ACC112 (cell line): ENCODE measurements at regions not wholly inside any gene's neighbourhood (a gene's known extent, or its start where the extent isn't known, plus 50 kb on each side); places are given as distances from the start of the nearest gene placed in this dataset.

Source experiments
- H2AFZ ChIP-seq: fragments of 200-600 bp; sonication (generic); one replicate; pipeline ENCODE4 v1.6.0; 2017; ENCODE audit warnings: antibody characterized with exemption, low read length; ENCODE audit not compliant: unreplicated experiment
- H3K27ac ChIP-seq: fragments of 200-600 bp; sonication (generic); 2 replicates; pipeline ENCODE4 v1.5.1; 2014; ENCODE audit warnings: low read depth, mild to moderate bottlenecking, antibody characterized with exemption, low read length, moderate library complexity
- H3K27me3 ChIP-seq: fragments of 200-600 bp; sonication (generic); 2 replicates; pipeline ENCODE4 v1.6.1; 2014; ENCODE audit warnings: mild to moderate bottlenecking, antibody characterized with exemption, low read length, moderate library complexity, mixed read lengths; ENCODE audit not compliant: insufficient read depth
- H3K36me3 ChIP-seq: fragments of 200-600 bp; sonication (generic); 2 replicates; pipeline ENCODE4 v1.6.1; 2016; ENCODE audit warnings: mild to moderate bottlenecking, antibody characterized with exemption, low read length, moderate library complexity, mixed read lengths; ENCODE audit not compliant: insufficient read depth
- H3K4me1 ChIP-seq: fragments of 200-600 bp; sonication (generic); one replicate; pipeline ENCODE4 v1.6.1; 2016; ENCODE audit warnings: low read length, mixed read lengths; ENCODE audit not compliant: insufficient read depth, unreplicated experiment, control insufficient read depth
- H3K4me3 ChIP-seq: fragments of 200-600 bp; sonication (generic); 2 replicates; pipeline ENCODE4 v1.5.1; 2014; ENCODE audit warnings: mild to moderate bottlenecking, low read depth, low read length
- H3K79me2 ChIP-seq: fragments of 200-600 bp; sonication (generic); one replicate; pipeline ENCODE4 v1.6.0; 2016; ENCODE audit warnings: low read length; ENCODE audit not compliant: control insufficient read depth, unreplicated experiment, insufficient read depth

- Histone ChIP-seq H3K4me1 (no peaks in the 10 kb centered on the region), H2AFZ (no peak overlapping the region), H3K36me3 (no peaks in the 10 kb centered on the region), H3K4me3 (no peak overlapping the region), H3K27me3 (no peaks in the 10 kb centered on the region), H3K79me2 (no peaks in the 10 kb centered on the region), H3K27ac (no peak overlapping the region)
These were observed 89.5 kb downstream of the SLITRK6 start for GRCh38 chr13:85709721-85710120.

GRCh38 chr13:85709072-85709471, 90.1 kb downstream of the SLITRK6 start:
- H3K27ac ChIP-seq, result no peak overlapping the region
- H2AFZ ChIP-seq, result no peak overlapping the region
- H3K4me3 ChIP-seq, result no peak overlapping the region
- no peaks in the 10 kb centered on the region for H3K4me1 ChIP-seq
- H3K27me3 ChIP-seq, result no peaks in the 10 kb centered on the region
- no peaks in the 10 kb centered on the region for H3K36me3 ChIP-seq
- H3K79me2 ChIP-seq, result no peaks in the 10 kb centered on the region

DNA sequence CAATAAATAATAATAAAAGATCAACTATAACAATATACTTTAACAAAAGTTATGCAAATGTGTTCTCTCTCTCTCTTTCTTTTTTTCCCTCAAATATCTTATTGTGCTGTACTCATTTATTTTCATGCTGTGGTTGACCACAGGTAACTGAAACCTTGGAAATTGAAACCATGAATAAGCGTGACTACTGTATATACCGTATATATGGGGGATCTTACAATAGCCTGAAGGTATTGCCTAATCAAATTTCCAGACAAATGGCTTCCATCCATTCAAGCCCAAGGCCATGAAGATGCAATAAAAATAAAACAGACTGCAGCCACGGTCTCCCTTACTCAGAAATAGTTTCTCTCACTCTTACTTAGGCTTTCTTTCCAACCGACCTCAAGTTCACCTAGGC, 98.3 kb downstream of the SLITRK6 start:
- Histone ChIP-seq H2AFZ (no peak overlapping the region), H3K27ac (no peak overlapping the region)

DNA sequence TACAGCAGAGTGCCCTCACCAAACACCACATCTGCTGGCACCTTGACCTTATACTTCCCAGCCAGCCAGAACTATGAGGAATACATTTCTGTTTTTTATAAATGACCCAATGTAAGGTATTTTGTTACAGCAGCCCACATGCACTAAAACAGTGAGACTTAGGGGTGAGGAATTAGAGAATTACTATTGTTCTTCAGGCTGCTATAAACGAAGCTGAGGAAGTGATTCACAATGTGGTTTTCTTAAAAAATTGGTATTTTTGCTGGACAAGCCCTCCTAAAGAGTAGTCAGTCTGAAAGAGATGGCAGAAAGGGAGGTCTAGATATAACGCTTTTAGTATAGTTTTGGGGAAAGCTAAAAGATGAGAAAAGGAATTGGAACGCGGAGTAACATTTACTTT, 101.0 kb downstream of the SLITRK6 start:
- Histone ChIP-seq H3K4me3 (no peak overlapping the region), H3K27ac (no peak overlapping the region), H3K79me2 (no peaks in the 10 kb centered on the region), H2AFZ (no peak overlapping the region), H3K27me3 (no peaks in the 10 kb centered on the region), H3K4me1 (no peaks in the 10 kb centered on the region), H3K36me3 (no peaks in the 10 kb centered on the region)

More for the DNA sequence above, 98.3 kb downstream of the SLITRK6 start:
- no peaks in the 10 kb centered on the region for H3K36me3 ChIP-seq
- no peaks in the 10 kb centered on the region for H3K79me2 ChIP-seq
- H3K4me3 ChIP-seq, result no peak overlapping the region
- H3K27me3 ChIP-seq, result no peaks in the 10 kb centered on the region
- no peaks in the 10 kb centered on the region for H3K4me1 ChIP-seq

DNA sequence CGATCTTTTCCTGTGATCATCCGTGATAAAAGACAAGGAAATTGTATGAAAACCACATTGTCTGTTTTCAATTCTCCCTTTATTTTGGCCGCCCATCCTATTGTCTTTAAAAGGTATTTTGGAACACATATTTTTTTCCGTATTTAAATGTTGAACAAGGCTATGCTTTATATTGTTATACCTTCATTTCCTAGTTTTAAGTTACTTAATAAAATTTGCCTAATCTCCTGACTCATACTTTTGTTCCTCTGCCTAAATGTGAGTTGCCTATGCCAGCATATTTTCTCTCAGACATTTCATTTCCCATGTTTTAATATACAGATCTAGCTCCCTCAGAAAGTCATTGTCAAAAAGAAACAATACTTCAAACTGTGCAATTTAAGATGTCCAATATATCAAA, 104.2 kb downstream of the SLITRK6 start:
- no peaks in the 10 kb centered on the region for H3K4me1 ChIP-seq
- H3K79me2 ChIP-seq, result no peaks in the 10 kb centered on the region
- H2AFZ ChIP-seq, result no peak overlapping the region
- no peaks in the 10 kb centered on the region for H3K27me3 ChIP-seq
- no peak overlapping the region for H3K4me3 ChIP-seq
- no peaks in the 10 kb centered on the region for H3K36me3 ChIP-seq
- H3K27ac ChIP-seq, result no peak overlapping the region

DNA sequence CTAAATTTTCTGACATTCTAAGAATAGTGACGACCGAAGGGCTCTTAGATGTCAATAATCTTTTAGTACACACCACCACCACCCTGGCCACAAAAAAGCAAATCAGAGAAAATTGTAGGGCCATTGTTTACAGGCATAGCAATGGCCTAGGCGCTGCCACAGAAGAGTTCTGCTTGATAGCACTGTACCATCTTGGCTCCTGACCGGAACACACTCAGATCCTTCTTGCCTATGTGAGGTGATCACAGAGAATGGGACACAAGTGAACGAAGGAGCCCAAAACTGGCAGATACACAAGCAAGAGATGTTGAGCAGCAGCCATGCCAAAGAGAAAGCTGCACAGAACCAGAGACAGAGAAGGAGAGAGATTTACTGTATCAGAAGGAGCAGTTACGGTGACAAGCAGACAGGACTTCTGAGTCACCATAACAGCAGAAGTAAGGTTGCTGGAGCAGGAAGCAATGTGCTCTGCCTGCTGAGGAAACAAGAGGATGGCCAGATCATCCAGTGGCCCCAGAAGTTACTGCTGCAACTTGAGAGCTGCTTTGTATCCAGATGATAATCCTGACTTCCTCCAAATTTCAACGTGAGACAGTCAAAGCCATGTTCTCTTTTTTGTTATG, 105.2 kb downstream of the SLITRK6 start:
- Histone ChIP-seq H2AFZ (peak overlapping the region; percentile 1), H3K4me1 (no peaks in the 10 kb centered on the region), H3K4me3 (no peak overlapping the region), H3K36me3 (no peaks in the 10 kb centered on the region), H3K27me3 (no peaks in the 10 kb centered on the region), H3K27ac (no peak overlapping the region), H3K79me2 (no peaks in the 10 kb centered on the region)

DNA sequence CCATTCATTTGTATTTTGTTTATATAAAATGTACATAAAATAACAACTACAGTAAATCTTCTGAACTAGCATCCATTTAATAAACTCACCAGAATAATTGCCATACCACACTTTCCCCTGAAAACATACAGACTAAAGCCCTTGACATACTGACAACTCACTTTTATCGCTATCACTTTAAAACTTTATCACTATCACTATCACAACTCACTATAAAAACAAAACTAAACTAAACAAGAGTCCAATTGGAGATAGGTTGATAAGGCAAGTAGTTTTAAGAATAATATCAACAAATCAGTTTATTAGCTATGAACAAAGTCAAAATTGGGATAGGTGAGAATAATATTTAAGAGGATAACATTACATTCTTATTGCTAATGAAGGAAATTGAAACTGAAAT, 108.9 kb downstream of the SLITRK6 start:
- H3K27ac ChIP-seq, result no peak overlapping the region
- no peaks in the 10 kb centered on the region for H3K4me1 ChIP-seq
- H3K36me3 ChIP-seq, result no peaks in the 10 kb centered on the region
- no peak overlapping the region for H2AFZ ChIP-seq
- H3K4me3 ChIP-seq, result no peak overlapping the region
- H3K79me2 ChIP-seq, result no peaks in the 10 kb centered on the region
- H3K27me3 ChIP-seq, result no peaks in the 10 kb centered on the region

DNA sequence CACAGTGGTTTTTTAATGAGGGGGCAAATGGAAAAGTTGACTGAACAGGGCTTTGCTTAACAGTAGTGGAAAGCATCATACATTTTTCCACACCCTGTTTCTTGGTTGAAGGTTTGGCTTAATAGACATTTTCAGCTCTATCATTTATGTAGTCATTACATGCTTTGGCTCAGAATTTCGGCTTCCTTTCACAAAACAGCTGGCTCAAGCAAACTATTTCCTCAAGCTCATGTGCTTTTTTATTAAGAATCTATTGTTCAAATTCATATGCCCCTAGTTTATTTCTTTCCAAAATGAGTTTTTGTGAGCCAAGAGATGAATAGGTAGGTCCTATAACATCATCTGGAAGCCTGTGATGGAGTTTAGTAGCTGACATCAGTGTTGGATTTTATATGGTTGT, 113.8 kb downstream of the SLITRK6 start:
- Histone ChIP-seq H3K27me3 (no peaks in the 10 kb centered on the region), H2AFZ (no peak overlapping the region), H3K27ac (no peak overlapping the region), H3K36me3 (no peaks in the 10 kb centered on the region), H3K4me3 (no peak overlapping the region), H3K4me1 (no peaks in the 10 kb centered on the region), H3K79me2 (no peaks in the 10 kb centered on the region)

DNA sequence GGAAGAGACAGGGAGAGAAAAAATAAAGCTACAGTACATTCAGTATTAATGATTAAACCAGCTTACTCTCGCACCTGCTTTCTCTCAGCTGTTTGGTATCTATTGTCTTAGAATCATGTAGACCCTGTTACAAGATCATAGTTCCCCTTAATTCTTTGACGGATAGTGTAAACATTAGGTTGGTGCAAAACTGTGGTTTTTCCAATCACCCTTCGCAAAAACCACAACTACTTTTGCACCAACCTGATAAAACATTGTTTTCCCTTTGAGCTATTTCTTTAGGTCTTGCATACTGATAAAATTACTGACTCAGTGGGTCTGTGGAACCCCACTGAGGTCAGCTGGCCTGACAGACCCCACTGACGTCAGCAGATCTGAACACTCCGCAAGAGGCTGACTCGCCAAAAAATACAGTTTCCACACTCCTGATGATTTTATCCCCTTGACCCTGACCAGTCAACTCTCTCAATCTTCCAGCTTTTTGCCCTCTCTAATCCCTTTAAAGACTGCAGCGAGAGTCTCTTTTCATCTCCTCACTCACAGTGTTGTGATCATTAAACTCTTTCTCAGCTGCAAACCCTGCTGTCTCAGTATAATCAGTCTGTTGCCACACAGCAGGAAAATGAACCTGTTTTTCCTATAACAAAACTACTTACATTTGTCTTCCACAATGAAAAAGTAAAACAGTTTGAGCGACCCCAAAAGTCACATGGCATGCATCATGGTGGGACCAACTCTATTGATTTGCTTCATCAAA, 123.9 kb downstream of the SLITRK6 start:
- Histone ChIP-seq H3K4me3 (no peak overlapping the region), H3K4me1 (no peaks in the 10 kb centered on the region), H3K27ac (no peak overlapping the region), H3K27me3 (no peaks in the 10 kb centered on the region), H2AFZ (no peak overlapping the region), H3K79me2 (no peaks in the 10 kb centered on the region), H3K36me3 (no peaks in the 10 kb centered on the region)

DNA sequence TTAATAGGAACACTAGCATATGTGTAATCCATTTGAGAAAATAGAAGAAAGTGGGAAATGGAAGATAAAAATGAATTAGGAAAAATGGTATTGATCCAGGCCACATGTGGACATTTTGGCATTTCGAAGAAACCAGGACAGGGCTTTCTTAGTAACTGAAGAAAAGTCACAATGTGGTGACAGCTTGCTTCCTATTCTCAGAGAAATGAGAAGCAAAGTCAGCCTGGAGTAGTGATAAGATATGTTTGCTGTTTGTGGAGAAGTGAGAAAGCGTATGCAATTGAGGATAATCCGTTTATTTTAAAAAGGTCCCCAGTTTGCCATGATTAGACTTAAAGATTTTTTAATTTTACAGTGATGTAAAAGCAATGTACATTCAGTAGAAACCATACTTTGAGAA, 127.9 kb downstream of the SLITRK6 start:
- no peak overlapping the region for H2AFZ ChIP-seq
- no peaks in the 10 kb centered on the region for H3K4me1 ChIP-seq
- H3K4me3 ChIP-seq, result no peak overlapping the region
- no peaks in the 10 kb centered on the region for H3K27me3 ChIP-seq
- no peaks in the 10 kb centered on the region for H3K36me3 ChIP-seq
- no peak overlapping the region for H3K27ac ChIP-seq
- no peaks in the 10 kb centered on the region for H3K79me2 ChIP-seq

- Histone ChIP-seq H3K4me1 (no peaks in the 10 kb centered on the region), H3K79me2 (no peaks in the 10 kb centered on the region), H3K27me3 (no peaks in the 10 kb centered on the region), H2AFZ (no peak overlapping the region), H3K4me3 (no peak overlapping the region), H3K36me3 (no peaks in the 10 kb centered on the region), H3K27ac (no peak overlapping the region)
These were observed 132.9 kb downstream of the SLITRK6 start for GRCh38 chr13:85666356-85666755.
